ENCODE measurements at regions not wholly inside any gene's neighbourhood (a gene's known extent, or its start where the extent isn't known, plus 50 kb on each side); places are given as distances from the start of the nearest gene placed in this dataset.

- H3K27ac Mint-ChIP-seq = no peak overlapping the region
- H3K9me3 Mint-ChIP-seq = peaks cover 13 to 23% of the 10 kb centered on the region in 2 donors
- DNase-seq (ENCODE audit: low spot score in 2 of 2) = no peak
- no peak for ATAC-seq
- H3K36me3 Mint-ChIP-seq = no peaks in the 10 kb centered on the region
Observed at GRCh38 chr11:25981998-25982397, 349.9 kb upstream of the ANO3 start.

- Mint-ChIP-seq H3K36me3 (no peaks in the 10 kb centered on the region), H3K9me3 (peaks cover 9 to 15% of the 10 kb centered on the region in 2 donors), H3K27ac (no peak overlapping the region)
- DNase-seq (ENCODE audit: low spot score in 2 of 2) = no peak
- no peak for ATAC-seq
Observed at GRCh38 chr11:25983280-25983679, 348.6 kb upstream of the ANO3 start.

GRCh38 chr11:25988178-25988577, 343.8 kb upstream of the ANO3 start:
- ATAC-seq = no peak
- Mint-ChIP-seq H3K9me3 (peaks cover 13 to 16% of the 10 kb centered on the region in 2 donors), H3K36me3 (peaks cover 0 to under 1% of the 10 kb centered on the region in 2 donors), H3K27ac (no peak overlapping the region)
- DNase-seq (ENCODE audit: low spot score in 2 of 2) = no peak

GRCh38 chr11:25990406-25990805, 341.5 kb upstream of the ANO3 start:
- H3K9me3 Mint-ChIP-seq = peaks cover 13 to 17% of the 10 kb centered on the region in 2 donors
- ATAC-seq = no peak
- no peak for DNase-seq (ENCODE audit: low spot score in 2 of 2)
- no peak overlapping the region for H3K27ac Mint-ChIP-seq
- peaks cover 0 to 5% of the 10 kb centered on the region in 2 donors for H3K36me3 Mint-ChIP-seq

- Mint-ChIP-seq H3K27ac (no peak overlapping the region), H3K36me3 (peaks cover 0 to 5% of the 10 kb centered on the region in 2 donors), H3K9me3 (peaks cover 9 to 13% of the 10 kb centered on the region in 2 donors)
- no peak for DNase-seq (ENCODE audit: low spot score in 2 of 2)
- ATAC-seq = no peak
Observed at GRCh38 chr11:25991476-25991875, 340.5 kb upstream of the ANO3 start.

GRCh38 chr11:25992294-25992693, 339.6 kb upstream of the ANO3 start:
- no peak for ATAC-seq
- peaks cover 9 to 13% of the 10 kb centered on the region in 2 donors for H3K9me3 Mint-ChIP-seq
- peaks cover 0 to 5% of the 10 kb centered on the region in 2 donors for H3K36me3 Mint-ChIP-seq
- H3K27ac Mint-ChIP-seq = no peak overlapping the region
- DNase-seq (ENCODE audit: low spot score in 2 of 2) = no peak

GRCh38 chr11:25993016-25993415, 338.9 kb upstream of the ANO3 start:
- peaks cover 9 to 13% of the 10 kb centered on the region in 2 donors for H3K9me3 Mint-ChIP-seq
- peaks cover 0 to 5% of the 10 kb centered on the region in 2 donors for H3K36me3 Mint-ChIP-seq
- no peak for ATAC-seq
- H3K27ac Mint-ChIP-seq = no peak overlapping the region
- DNase-seq (ENCODE audit: low spot score in 2 of 2) = no peak

GRCh38 chr11:26011474-26011873, 320.5 kb upstream of the ANO3 start:
- DNase-seq (ENCODE audit: low spot score in 2 of 2) (no peak), ATAC-seq (no peak)
- Mint-ChIP-seq H3K36me3 (no peaks in the 10 kb centered on the region), H3K9me3 (peaks cover 9 to 17% of the 10 kb centered on the region in 2 donors), H3K27ac (no peak overlapping the region)

GRCh38 chr11:26014456-26015115, 317.3 kb upstream of the ANO3 start:
- no peak overlapping the region for H3K27ac Mint-ChIP-seq
- DNase-seq (ENCODE audit: low spot score in 2 of 2) (no peak), ATAC-seq (no peak)
- H3K9me3 Mint-ChIP-seq = peaks cover 9 to 17% of the 10 kb centered on the region in 2 donors
- no peaks in the 10 kb centered on the region for H3K36me3 Mint-ChIP-seq

- Mint-ChIP-seq H3K9me3 (peaks cover 5 to 11% of the 10 kb centered on the region in 2 donors), H3K36me3 (no peaks in the 10 kb centered on the region), H3K27ac (no peak overlapping the region)
- DNase-seq (ENCODE audit: low spot score in 2 of 2) = no peak
- no peak for ATAC-seq
Observed at GRCh38 chr11:26017322-26017860, 314.5 kb upstream of the ANO3 start.

- Mint-ChIP-seq H3K27ac (no peak overlapping the region), H3K36me3 (no peaks in the 10 kb centered on the region), H3K9me3 (peaks cover 5 to 11% of the 10 kb centered on the region in 2 donors)
- no peak for ATAC-seq
- no peak for DNase-seq (ENCODE audit: low spot score in 2 of 2)
Observed at GRCh38 chr11:26017903-26018302, 314.0 kb upstream of the ANO3 start.

- Mint-ChIP-seq H3K27ac (no peak overlapping the region), H3K36me3 (no peaks in the 10 kb centered on the region), H3K9me3 (peaks cover 5 to 8% of the 10 kb centered on the region in 2 donors)
- ATAC-seq (no peak), DNase-seq (ENCODE audit: low spot score in 2 of 2) (no peak)
Observed at GRCh38 chr11:26018336-26018735, 313.6 kb upstream of the ANO3 start.

GRCh38 chr11:26019386-26019785, 312.5 kb upstream of the ANO3 start:
- H3K36me3 Mint-ChIP-seq = no peaks in the 10 kb centered on the region
- peaks cover 5 to 7% of the 10 kb centered on the region in 2 donors for H3K9me3 Mint-ChIP-seq
- no peak for ATAC-seq
- no peak overlapping the region for H3K27ac Mint-ChIP-seq
- no peak for DNase-seq (ENCODE audit: low spot score in 2 of 2)

- Mint-ChIP-seq H3K9me3 (no peaks in the 10 kb centered on the region), H3K36me3 (no peaks in the 10 kb centered on the region), H3K27ac (no peak overlapping the region)
- ATAC-seq (no peak), DNase-seq (ENCODE audit: low spot score in 2 of 2) (no peak)
Observed at GRCh38 chr11:26021017-26021416, 310.9 kb upstream of the ANO3 start.

- ATAC-seq (no peak), DNase-seq (ENCODE audit: low spot score in 2 of 2) (no peak)
- Mint-ChIP-seq H3K27ac (no peak overlapping the region), H3K9me3 (peaks cover 0 to 11% of the 10 kb centered on the region in 2 donors), H3K36me3 (no peaks in the 10 kb centered on the region)
Observed at GRCh38 chr11:26023057-26023456, 308.9 kb upstream of the ANO3 start.

GRCh38 chr11:26025676-26026075, 306.3 kb upstream of the ANO3 start:
- ATAC-seq (no peak), DNase-seq (ENCODE audit: low spot score in 2 of 2) (no peak)
- Mint-ChIP-seq H3K9me3 (peaks cover 4 to 15% of the 10 kb centered on the region in 2 donors), H3K36me3 (no peaks in the 10 kb centered on the region), H3K27ac (no peak overlapping the region)

GRCh38 chr11:26026078-26026477, 305.9 kb upstream of the ANO3 start:
- no peak for DNase-seq (ENCODE audit: low spot score in 2 of 2)
- Mint-ChIP-seq H3K27ac (no peak overlapping the region), H3K36me3 (no peaks in the 10 kb centered on the region), H3K9me3 (peaks cover 4 to 15% of the 10 kb centered on the region in 2 donors)
- no peak for ATAC-seq

GRCh38 chr11:26027887-26028286, 304.0 kb upstream of the ANO3 start:
- DNase-seq (ENCODE audit: low spot score in 2 of 2) = no peak
- no peak for ATAC-seq
- no peak overlapping the region for H3K27ac Mint-ChIP-seq
- no peaks in the 10 kb centered on the region for H3K36me3 Mint-ChIP-seq
- H3K9me3 Mint-ChIP-seq = peaks cover 4 to 15% of the 10 kb centered on the region in 2 donors

All from activated naive CD4-positive, alpha-beta T cell treated with anti-CD3 and anti-CD28 coated beads, Interleukin-2, amount 50 U/mL, for 72 hours (primary cell).